Right cardiac atrium (tissue), 5 donors: ENCODE measurements at regions not wholly inside any gene's neighbourhood (a gene's known extent, or its start where the extent isn't known, plus 50 kb on each side); places are given as distances from the start of the nearest gene placed in this dataset.

Experiments used
- ATAC-seq, 2 donors: fragments of 200-7000 bp; cut with Tn5 transposase; one replicate each; pipeline versions ENCODE4 v1.8.0 to v1.9.1; 2020; ENCODE audit warnings: moderate library complexity in 2 of 2, mild to moderate bottlenecking in 1 of 2
- DNase-seq, 3 donors: peaks; one replicate each; pipeline ENCODE4 v3.0.0-alpha.2; 2020
- H3K27ac ChIP-seq: one replicate; pipeline ENCODE4 v1.5.1; 2013; ENCODE audit warnings: mild to moderate bottlenecking, low read length, control low read depth, moderate library complexity
- H3K27me3 ChIP-seq: one replicate; pipeline ENCODE4 v1.6.1; 2013; ENCODE audit not compliant: control insufficient read depth, insufficient read depth
- H3K4me1 ChIP-seq: one replicate; pipeline ENCODE4 v1.6.1; 2013; ENCODE audit warnings: low read length; ENCODE audit not compliant: control insufficient read depth, insufficient read depth
- H3K4me3 ChIP-seq: one replicate; pipeline ENCODE4 v1.5.1; 2013; ENCODE audit warnings: low read length, control low read depth
- H3K9me3 ChIP-seq: one replicate; pipeline ENCODE4 v1.6.1; 2013; ENCODE audit warnings: low read length; ENCODE audit not compliant: control insufficient read depth
- whole genome bisulfite sequencing: extraction: QIAGEN DNeasy Blood & Tissue Kit; methylation state at CpG from one replicate; pipeline ENCODE4 v1.1.7; 2013; 5-methylcytosine and 5-hydroxymethylcytosine counted together
- intact Hi-C, 4 donors: fragments of 100-400 bp; cut with DNase I; formaldehyde crosslinking; loops; one replicate each; pipeline versions ENCODE4 v1.11.0 to v1.14.0; 2022 to 2023
- donor health status: healthy with polysubstance abuse.
- donor health status: DM: no; HTN: yes; CAD: no.
- donor health status: DM: no; HTN: no; CAD: no.
- donor health status: DM: no; HTN: yes; CAD: no; lungs with severe emphysema.
- donor health status: DM: yes; HTN: yes; CAD: no.

- WGBS = 91% methylated on average over 14 of the region's 14 CpGs
- Histone ChIP-seq H3K4me1 (no peaks in the 10 kb centered on the region), H3K27ac (no peak overlapping the region), H3K9me3 (no peaks in the 10 kb centered on the region), H3K4me3 (no peak overlapping the region), H3K27me3 (no peaks in the 10 kb centered on the region)
- DNase-seq (peak in 1 of 3 donors; percentile 38), ATAC-seq (no peak)
- intact Hi-C loops = no loop called here
Measured at GRCh38 chr6:88276331-88276730, 110.2 kb upstream of the CNR1 start.

DNA sequence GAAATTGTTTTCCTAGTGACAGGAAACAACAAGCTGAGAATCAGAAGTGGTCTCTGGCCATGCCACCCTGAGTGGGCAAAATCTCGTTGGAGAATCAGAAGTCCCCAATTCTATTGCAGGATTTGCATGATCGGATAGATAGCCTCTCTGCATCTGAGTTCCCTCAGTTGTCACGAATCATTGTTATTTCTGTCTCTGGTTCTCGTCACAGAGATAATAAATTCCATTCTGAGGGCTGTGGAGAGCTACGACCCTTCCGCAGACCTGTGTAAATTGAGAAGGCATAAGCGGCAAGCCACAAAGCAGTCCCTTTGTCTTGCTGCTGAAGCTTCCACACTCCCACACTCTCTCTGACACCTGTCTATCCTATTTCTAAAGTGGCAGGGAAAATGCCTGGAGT lies 102.4 kb upstream of the CNR1 start:
- intact Hi-C loops = no loop called here

DNA sequence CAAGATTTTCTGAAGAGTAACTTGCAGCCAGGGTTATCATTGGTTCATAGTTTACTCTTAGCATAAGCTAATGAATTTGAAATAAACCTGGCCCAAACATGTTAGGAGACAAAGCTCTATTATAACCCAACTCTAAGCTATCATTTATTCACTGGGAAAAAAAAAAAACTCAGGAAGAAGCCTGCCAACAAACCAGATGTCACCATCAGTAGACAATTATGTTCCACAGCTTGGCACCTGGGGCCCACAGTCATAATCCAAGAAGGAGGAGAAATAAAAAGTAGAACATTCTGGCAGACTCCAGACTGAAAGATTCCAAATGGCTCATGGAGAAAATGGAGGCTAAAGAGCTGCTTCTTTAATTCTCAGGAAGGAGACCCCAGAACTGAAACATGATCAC lies 100.0 kb upstream of the CNR1 start:
- ATAC-seq (no peak), DNase-seq (no peak)
- H3K9me3 ChIP-seq = no peaks in the 10 kb centered on the region
- H3K4me1 ChIP-seq = no peaks in the 10 kb centered on the region
- no peaks in the 10 kb centered on the region for H3K27me3 ChIP-seq
- no peak overlapping the region for H3K4me3 ChIP-seq
- intact Hi-C loops = no loop called here
- no peak overlapping the region for H3K27ac ChIP-seq

More for the DNA sequence above, 102.4 kb upstream of the CNR1 start:
- Histone ChIP-seq H3K27me3 (no peaks in the 10 kb centered on the region), H3K9me3 (no peaks in the 10 kb centered on the region), H3K4me3 (no peak overlapping the region), H3K27ac (no peak overlapping the region), H3K4me1 (no peaks in the 10 kb centered on the region)
- ATAC-seq = no peak
- DNase-seq = no peak
- WGBS = 14% methylated on average over 7 of the region's 7 CpGs

DNA sequence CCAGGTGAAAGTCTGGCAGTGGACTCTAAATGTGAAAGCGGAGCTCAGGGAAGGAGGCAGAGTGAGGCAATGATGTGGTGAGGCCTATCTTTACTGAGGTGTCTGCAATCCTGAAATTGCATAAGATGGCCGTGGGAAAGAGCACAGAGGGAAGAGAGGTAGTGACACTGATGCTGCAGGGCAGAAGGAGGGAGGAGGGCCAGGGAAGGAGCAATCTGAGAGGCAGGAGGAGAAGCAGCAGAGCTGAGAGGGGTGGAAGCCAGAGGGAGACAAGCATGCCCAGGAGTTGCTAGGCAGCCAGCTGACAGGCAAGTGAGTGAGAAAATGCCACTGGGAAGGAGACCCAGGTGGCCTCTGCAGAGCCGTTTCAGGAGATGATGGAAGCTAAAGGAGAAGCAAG lies 97.4 kb upstream of the CNR1 start:
- Histone ChIP-seq H3K27me3 (no peaks in the 10 kb centered on the region), H3K4me3 (no peak overlapping the region), H3K4me1 (no peaks in the 10 kb centered on the region), H3K9me3 (no peaks in the 10 kb centered on the region), H3K27ac (no peak overlapping the region)
- DNase-seq (no peak), ATAC-seq (no peak)
- WGBS = 46% methylated on average over 3 of the region's 3 CpGs
- intact Hi-C loops = no loop called here

DNA sequence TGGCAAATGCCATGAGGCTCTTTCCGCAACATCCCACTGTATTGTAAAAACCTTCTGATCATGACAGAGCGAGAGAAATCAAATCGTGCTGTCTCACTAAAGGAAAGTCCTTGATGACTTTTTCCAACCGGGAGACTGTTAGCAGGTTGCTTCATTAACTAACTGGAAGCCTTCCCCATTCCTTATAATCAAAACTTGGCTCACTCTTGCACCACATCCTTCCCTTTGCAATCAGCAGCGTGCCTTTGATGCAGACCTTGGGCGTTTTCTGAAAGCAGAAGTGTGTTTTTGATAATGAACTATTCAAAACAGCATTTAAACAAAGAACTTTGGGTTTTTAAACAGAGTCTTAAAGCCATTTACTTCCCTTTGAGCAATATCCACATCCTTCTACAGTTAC lies 96.2 kb upstream of the CNR1 start:
- DNase-seq (no peak), ATAC-seq (peak; percentile 63 to 95)
- Histone ChIP-seq H3K4me1 (no peaks in the 10 kb centered on the region), H3K27me3 (no peaks in the 10 kb centered on the region), H3K27ac (no peak overlapping the region), H3K9me3 (no peaks in the 10 kb centered on the region), H3K4me3 (no peak overlapping the region)
- intact Hi-C loops = no loop called here
- 54% methylated on average over 6 of the region's 6 CpGs for whole genome bisulfite sequencing

DNA sequence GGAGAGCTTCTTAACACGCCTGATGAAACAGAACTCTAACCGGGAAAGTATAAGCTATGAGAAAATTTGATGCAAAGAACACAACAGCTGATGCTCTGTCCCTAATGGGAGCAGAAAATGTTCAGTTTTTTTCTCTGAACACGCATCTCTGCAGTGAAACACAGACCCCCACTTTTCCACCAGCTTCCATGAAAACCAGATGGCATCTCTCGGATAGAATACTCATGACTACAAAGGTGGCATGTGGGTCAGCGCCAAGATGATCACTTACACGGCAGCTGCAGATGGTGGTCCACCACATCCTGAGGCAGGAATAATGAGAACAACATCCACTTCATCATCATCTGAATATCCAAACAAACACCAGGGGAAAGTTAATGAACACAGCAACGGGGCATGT lies 85.2 kb upstream of the CNR1 start:
- 82% methylated on average over 7 of the region's 7 CpGs for WGBS
- intact Hi-C loops = no loop called here

DNA sequence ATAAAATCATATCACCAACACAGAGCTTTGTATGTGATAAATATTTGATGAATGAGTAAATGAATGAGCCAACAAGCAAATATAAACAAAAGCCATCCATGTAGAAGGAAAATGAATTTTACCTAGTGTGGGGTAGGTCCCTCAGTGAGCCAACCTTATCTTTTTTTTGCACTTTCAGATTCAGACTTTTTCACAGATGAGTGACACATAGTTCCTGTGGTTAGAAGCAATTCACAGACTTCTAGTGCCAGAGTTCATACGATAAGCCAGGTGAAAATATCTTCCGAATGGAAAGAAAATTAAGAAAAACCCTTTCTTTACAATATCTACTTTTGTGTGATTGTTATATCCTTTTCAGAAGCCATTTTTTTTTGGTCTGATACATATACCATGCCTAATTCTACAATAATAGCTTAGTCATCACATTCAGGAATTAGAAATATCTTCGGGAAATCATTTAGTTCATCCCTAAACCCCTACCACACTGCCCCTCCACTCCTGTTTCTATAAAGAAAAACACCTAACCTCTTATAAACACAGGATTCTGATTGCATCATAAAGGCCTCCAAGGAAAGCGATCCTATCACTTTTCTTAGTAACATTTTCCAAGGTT lies 82.7 kb upstream of the CNR1 start:
- DNase-seq (no peak), ATAC-seq (no peak)
- intact Hi-C loops = no loop called here
- Histone ChIP-seq H3K4me1 (no peaks in the 10 kb centered on the region), H3K27me3 (no peaks in the 10 kb centered on the region), H3K9me3 (no peaks in the 10 kb centered on the region), H3K4me3 (no peak overlapping the region), H3K27ac (no peak overlapping the region)
- WGBS = 78% methylated on average over 4 of the region's 4 CpGs

More for the DNA sequence above, 85.2 kb upstream of the CNR1 start:
- DNase-seq (no peak), ATAC-seq (no peak)
- Histone ChIP-seq H3K9me3 (no peaks in the 10 kb centered on the region), H3K4me3 (no peak overlapping the region), H3K4me1 (no peaks in the 10 kb centered on the region), H3K27ac (no peak overlapping the region), H3K27me3 (no peaks in the 10 kb centered on the region)

DNA sequence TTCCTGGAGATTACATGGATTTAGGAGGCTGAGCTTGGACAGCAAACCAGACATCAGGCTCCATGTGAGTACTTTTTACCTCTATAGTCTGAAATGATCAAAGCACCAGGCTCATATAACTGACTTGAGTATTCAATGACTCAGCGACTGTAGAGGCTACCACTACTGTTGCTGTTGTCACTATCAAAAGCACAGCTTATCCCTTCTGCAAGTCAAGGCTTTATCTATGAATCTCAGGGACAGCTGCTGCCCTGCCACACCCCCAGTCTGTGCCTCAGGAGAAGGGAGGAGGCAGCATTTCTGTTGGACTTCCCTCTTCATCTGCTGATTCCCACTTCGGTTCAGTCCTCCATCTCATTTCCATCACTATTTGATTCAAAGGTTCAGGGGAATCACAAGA lies 80.5 kb upstream of the CNR1 start:
- H3K27ac ChIP-seq = no peak overlapping the region
- H3K4me3 ChIP-seq = no peak overlapping the region
- H3K4me1 ChIP-seq = no peaks in the 10 kb centered on the region
- H3K9me3 ChIP-seq = no peaks in the 10 kb centered on the region
- no peak for DNase-seq
- intact Hi-C loops = no loop called here
- ATAC-seq = no peak
- WGBS = 70% methylated on average over 2 of the region's 2 CpGs
- no peaks in the 10 kb centered on the region for H3K27me3 ChIP-seq

- intact Hi-C loops = no loop called here
- Histone ChIP-seq H3K9me3 (no peaks in the 10 kb centered on the region), H3K27me3 (no peaks in the 10 kb centered on the region), H3K4me1 (no peaks in the 10 kb centered on the region), H3K27ac (no peak overlapping the region), H3K4me3 (no peak overlapping the region)
- 64% methylated on average over 3 of the region's 3 CpGs for WGBS
- ATAC-seq (no peak), DNase-seq (no peak)
Measured at GRCh38 chr6:88244721-88245120, 78.6 kb upstream of the CNR1 start.

- Histone ChIP-seq H3K9me3 (no peaks in the 10 kb centered on the region), H3K27me3 (no peaks in the 10 kb centered on the region), H3K4me3 (no peak overlapping the region), H3K27ac (no peak overlapping the region), H3K4me1 (no peaks in the 10 kb centered on the region)
- ATAC-seq = no peak
- intact Hi-C loops = no loop called here
- DNase-seq = no peak
- 80% methylated on average over 3 of the region's 3 CpGs for WGBS
Measured at GRCh38 chr6:88238901-88239300, 72.8 kb upstream of the CNR1 start.

DNA sequence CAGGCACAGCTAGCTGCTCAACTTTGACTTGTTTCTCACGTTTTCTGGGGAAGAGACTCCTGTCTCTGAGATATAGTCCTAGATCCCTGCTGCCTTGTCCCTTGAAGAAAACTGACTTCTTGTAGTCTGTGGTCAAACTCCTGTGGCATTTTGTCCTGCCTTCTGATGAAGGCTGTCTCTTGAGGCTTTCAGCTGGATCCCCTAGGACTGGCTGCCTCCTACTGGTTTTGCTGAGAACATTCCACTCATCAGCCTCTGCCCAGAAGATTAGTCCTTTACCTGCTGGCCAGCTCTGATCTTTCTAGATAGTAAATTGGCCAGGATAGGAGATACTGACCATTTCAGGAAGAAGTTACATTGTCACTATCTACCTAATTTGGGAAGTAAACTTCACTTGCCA lies 71.9 kb upstream of the CNR1 start:
- ATAC-seq (peak in 1 of 2 donors; percentile 42), DNase-seq (no peak)
- Histone ChIP-seq H3K4me1 (no peaks in the 10 kb centered on the region), H3K27ac (no peak overlapping the region), H3K9me3 (no peaks in the 10 kb centered on the region), H3K4me3 (no peak overlapping the region), H3K27me3 (no peaks in the 10 kb centered on the region)
- WGBS = 16% methylated on average over 1 of the region's 1 CpG
- intact Hi-C loops = no loop called here
